K562 (cell line): ENCODE measurements at regions not wholly inside any gene's neighbourhood (a gene's known extent, or its start where the extent isn't known, plus 50 kb on each side); places are given as distances from the start of the nearest gene placed in this dataset.

ENCODE experiments used
- ATAC-seq: fragments of 200-7000 bp; cut with Tn5 transposase; 3 replicates; pipeline ENCODE4 v1.9.1; 2020; ENCODE audit warnings: moderate library complexity
- BruUV-seq: library from RNA; stranded (reverse); fragments of 400-500 nt; replicated peaks from 2 replicates; lab custom pipeline; 2021; lab: Mats Ljungman, UMichigan
- CTCF ChIA-PET: fragments of 300-600 bp; formaldehyde crosslinking; extraction: SDS; loops from one replicate; lab custom pipeline; 2021; ENCODE audit warnings: low intra/inter-chr PET ratio; lab: Yijun Ruan, JAX
- POLR2A ChIA-PET: fragments of 300-600, 350-650 bp; sonication (Branson Sonifier 250); formaldehyde crosslinking; extraction: SDS; loops from one replicate; lab custom pipeline; 2021; ENCODE audit warnings: antibody characterized with exemption, inconsistent platforms; lab: Yijun Ruan, JAX
- DNase-seq, 4 experiments: peaks; one replicate each; pipeline versions ENCODE4 v3.0.0 to v3.0.0-alpha.2; 2011 to 2018; ENCODE audit warnings: low spot score in 3 of 4, mixed read lengths in 3 of 4; ENCODE audit errors: extremely low read depth in 1 of 4
- FAIRE-seq: peaks from 2 replicates; lab custom pipeline; 2011; peaks lifted over from hg19 to GRCh38; lab: Jason Lieb, UNC
- H2AFZ ChIP-seq: 2 replicates; pipeline ENCODE4 v1.6.0; 2011; ENCODE audit warnings: low read depth, low read length, control low read depth, inconsistent platforms
- H3K27ac ChIP-seq: fragments of 200-600 bp; 3 replicates; pipeline ENCODE4 v1.8.0; 2011; ENCODE audit warnings: low read depth, mild to moderate bottlenecking, control low read depth, inconsistent platforms, low read length, moderate library complexity, mixed read lengths; ENCODE audit errors: extremely low read depth
- H3K27me3 ChIP-seq, 2 experiments: fragments of 300-600 bp in 1 of 2; 2 replicates in 1 of 2; 3 replicates in 1 of 2; pipeline versions ENCODE4 v1.6.0 to v1.8.0; 2011; ENCODE audit warnings: inconsistent platforms in 2 of 2, low read length in 2 of 2, mild to moderate bottlenecking in 1 of 2, mixed read lengths in 1 of 2, moderate library complexity in 1 of 2; ENCODE audit not compliant: control insufficient read depth in 2 of 2, insufficient read depth in 2 of 2
- H3K36me3 ChIP-seq: fragments of 300-600 bp; 3 replicates; pipeline ENCODE4 v1.8.0; 2011; ENCODE audit warnings: mild to moderate bottlenecking, low read length, inconsistent platforms; ENCODE audit not compliant: control insufficient read depth, insufficient read depth
- H3K4me1 ChIP-seq, 2 experiments: fragments of 200-600 bp in 1 of 2; replicated peaks in 1 of 2; 2 replicates in 1 of 2; 3 replicates in 1 of 2; pipeline versions ENCODE4 v1.5.1 to v1.8.0; 2011; ENCODE audit warnings: inconsistent platforms in 2 of 2, low read length in 2 of 2, mild to moderate bottlenecking in 1 of 2, mixed read lengths in 1 of 2, moderate library complexity in 1 of 2; ENCODE audit not compliant: control insufficient read depth in 2 of 2, insufficient read depth in 2 of 2
- H3K4me2 ChIP-seq: 2 replicates; pipeline ENCODE4 v1.6.1; 2011; ENCODE audit warnings: low read length, control low read depth, inconsistent platforms, mixed read lengths; ENCODE audit not compliant: insufficient read depth
- H3K4me3 ChIP-seq: fragments of 200-600 bp; sonication (generic), shearing (Covaris generic); 2 replicates; pipeline ENCODE4 v1.5.1; 2016; ENCODE audit warnings: control low read depth, inconsistent platforms
- H3K79me2 ChIP-seq: fragments of 200-600 bp; 3 replicates; pipeline ENCODE4 v1.8.0; 2011; ENCODE audit warnings: low read length, inconsistent platforms; ENCODE audit not compliant: control insufficient read depth, insufficient read depth
- H3K9ac ChIP-seq, 2 experiments: 2 replicates each; pipeline versions ENCODE4 v1.6.0 to v1.6.1; 2011; ENCODE audit warnings: low read depth in 2 of 2, low read length in 2 of 2, control low read depth in 1 of 2, inconsistent platforms in 1 of 2, mild to moderate bottlenecking in 1 of 2, mixed read lengths in 1 of 2; ENCODE audit not compliant: insufficient read depth in 1 of 2
- H3K9me1 ChIP-seq: one replicate; pipeline ENCODE4 v1.6.0; 2011; ENCODE audit warnings: inconsistent platforms, mild to moderate bottlenecking, low read length, moderate library complexity; ENCODE audit not compliant: control insufficient read depth, insufficient read depth
- H3K9me3 ChIP-seq: replicated peaks from 2 replicates; pipeline ENCODE4 v1.5.1; 2011; ENCODE audit warnings: low read depth, low read length, inconsistent platforms; ENCODE audit not compliant: control insufficient read depth, insufficient read depth
- H4K20me1 ChIP-seq: replicated peaks from 2 replicates; pipeline ENCODE4 v1.6.1; 2011; ENCODE audit warnings: low read length, inconsistent platforms, mixed read lengths; ENCODE audit not compliant: control insufficient read depth, insufficient read depth
- FOXJ2 ChIP-seq: fragments of 200-800 bp; sonication (Bioruptor generic); IDR thresholded peaks from 2 replicates; pipeline ENCODE4 v1.6.1; 2016; ENCODE audit warnings: missing genetic modification characterization, missing compliant biosample characterization
- GABPB1 ChIP-seq: sonication (generic); formaldehyde crosslinking; IDR thresholded peaks from 2 replicates; pipeline ENCODE4 v1.8.0; 2022; ENCODE audit warnings: mild to moderate bottlenecking, missing genetic modification reagents
- JUNB ChIP-seq: fragments of 450-650 bp; formaldehyde crosslinking; conservative IDR thresholded peaks from 2 replicates; pipeline ENCODE4 v1.4.0; 2020; ENCODE audit warnings: mild to moderate bottlenecking
- NONO ChIP-seq, 2 experiments: fragments of 200-400 bp in 1 of 2; fragments of 450-650 bp in 1 of 2; formaldehyde crosslinking in 1 of 2; IDR thresholded peaks; 2 replicates each; pipeline ENCODE4 v1.6.1; 2017; ENCODE audit warnings: low read depth in 2 of 2, mild to moderate bottlenecking in 2 of 2, moderate library complexity in 2 of 2, low read length in 1 of 2
- NUFIP1 ChIP-seq: fragments of 450-650 bp; IDR thresholded peaks from 2 replicates; pipeline ENCODE4 v1.6.1; 2018; ENCODE audit not compliant: partially characterized antibody
- RBM34 ChIP-seq: fragments of 200-400 bp; formaldehyde crosslinking; IDR thresholded peaks from 2 replicates; pipeline ENCODE4 v1.6.1; 2018; ENCODE audit warnings: low read length, borderline replicate concordance; ENCODE audit not compliant: insufficient read depth
- ZBED1 ChIP-seq: IDR thresholded peaks from 2 replicates; pipeline ENCODE4 v1.6.1; 2014
- ZC3H4 ChIP-seq: sonication (generic); formaldehyde crosslinking; IDR thresholded peaks from 2 replicates; pipeline ENCODE4 v1.9.0; 2021; ENCODE audit warnings: missing genetic modification reagents, borderline replicate concordance
- ZNF77 ChIP-seq: fragments of 250-450 bp; sonication (Bioruptor Pico); IDR thresholded peaks from 2 replicates; pipeline ENCODE4 v1.5.0; 2020
- WGBS: fragments of 100-300 bp; shearing (Covaris generic); methylation state at CpG from one replicate; pipeline ENCODE4 v1.1.6; 2016; ENCODE audit warnings: low coverage, mixed read lengths; ENCODE audit not compliant: insufficient coverage; ENCODE audit errors: missing lambda C conversion rate; 5-methylcytosine and 5-hydroxymethylcytosine counted together
- in situ Hi-C: fragments of 300-500 bp; cut with MboI; formaldehyde crosslinking; loops from 4 replicates; pipeline ENCODE4 v1.15.0; 2018; ENCODE audit warnings: inconsistent platforms, mixed read lengths
- intact Hi-C: fragments of 100-400 bp; cut with micrococcal nuclease; formaldehyde crosslinking; loops from 2 replicates; pipeline ENCODE4 v1.14.2; 2022
- TF ChIP-seq, protein P1 (sequence below): fragments of 250-450 bp; sonication (Bioruptor Pico); IDR thresholded peaks from 2 replicates; pipeline ENCODE4 v1.8.0; 2022; ENCODE audit warnings: inconsistent platforms
- TF ChIP-seq, protein P2 (sequence below): fragments of 450-650 bp; IDR thresholded peaks from 2 replicates; pipeline ENCODE4 v1.6.1; 2016
- TF ChIP-seq, protein P3 (sequence below): fragments of 450-650 bp; IDR thresholded peaks from 2 replicates; pipeline ENCODE4 v1.6.1; 2017; ENCODE audit warnings: mild to moderate bottlenecking, moderate library complexity
- TF ChIP-seq, protein P4 (sequence below): fragments of 450-650 bp; IDR thresholded peaks from 2 replicates; pipeline ENCODE4 v1.7.1; 2018; ENCODE audit warnings: mild to moderate bottlenecking, low read depth; ENCODE audit not compliant: partially characterized antibody

DNA sequence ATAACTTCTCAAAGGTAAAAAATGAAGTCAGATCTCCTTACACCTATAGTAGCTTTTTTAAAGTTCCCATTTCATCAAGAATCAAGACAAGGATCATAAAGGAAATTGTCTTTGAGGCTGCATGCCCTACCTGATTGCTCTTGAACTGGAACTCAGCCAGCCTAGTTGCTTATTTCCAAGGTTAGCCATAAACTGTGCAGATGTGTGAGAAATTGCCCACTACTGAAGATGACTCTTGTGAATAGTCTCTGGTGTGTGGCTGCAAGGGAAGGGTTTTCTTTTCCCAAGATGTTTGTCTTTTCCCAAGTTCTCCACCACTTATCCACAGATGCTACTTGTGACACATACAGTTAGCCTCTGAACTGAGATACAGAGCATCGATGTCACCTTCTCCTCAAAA is 81.7 kb upstream of the DUSP10 start:
- POLR2A ChIA-PET = no interaction called here
- intact Hi-C loops = no loop called here
- Histone ChIP-seq H2AFZ (no peak overlapping the region), H3K27ac (no peak overlapping the region), H4K20me1 (no peaks in the 10 kb centered on the region), H3K9me3 (no peaks in the 10 kb centered on the region), H3K9ac (no peak overlapping the region), H3K4me1 (peaks cover 0 to 3% of the 10 kb centered on the region in 2 experiments; a peak in 3 of 5 replicates), H3K36me3 (no peaks in the 10 kb centered on the region), H3K4me2 (no peak overlapping the region)
- in situ Hi-C loops = no loop called here
- BruUV-seq = no TSS peak
- FAIRE-seq = no peak
- no peak for TF ChIP-seq ZBED1
- TF ChIP-seq FOXJ2 (tag) = no peak
- no peak for TF ChIP-seq JUNB (CRISPR knock-in tag)
- no peak for TF ChIP-seq ZC3H4 (CRISPR knock-in tag)
- no peak for TF ChIP-seq ZNF77
- TF ChIP-seq, protein P1, sequence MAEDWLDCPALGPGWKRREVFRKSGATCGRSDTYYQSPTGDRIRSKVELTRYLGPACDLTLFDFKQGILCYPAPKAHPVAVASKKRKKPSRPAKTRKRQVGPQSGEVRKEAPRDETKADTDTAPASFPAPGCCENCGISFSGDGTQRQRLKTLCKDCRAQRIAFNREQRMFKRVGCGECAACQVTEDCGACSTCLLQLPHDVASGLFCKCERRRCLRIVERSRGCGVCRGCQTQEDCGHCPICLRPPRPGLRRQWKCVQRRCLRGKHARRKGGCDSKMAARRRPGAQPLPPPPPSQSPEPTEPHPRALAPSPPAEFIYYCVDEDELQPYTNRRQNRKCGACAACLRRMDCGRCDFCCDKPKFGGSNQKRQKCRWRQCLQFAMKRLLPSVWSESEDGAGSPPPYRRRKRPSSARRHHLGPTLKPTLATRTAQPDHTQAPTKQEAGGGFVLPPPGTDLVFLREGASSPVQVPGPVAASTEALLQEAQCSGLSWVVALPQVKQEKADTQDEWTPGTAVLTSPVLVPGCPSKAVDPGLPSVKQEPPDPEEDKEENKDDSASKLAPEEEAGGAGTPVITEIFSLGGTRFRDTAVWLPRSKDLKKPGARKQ (CRISPR knock-in tag) = no peak
- TF ChIP-seq, protein P2, sequence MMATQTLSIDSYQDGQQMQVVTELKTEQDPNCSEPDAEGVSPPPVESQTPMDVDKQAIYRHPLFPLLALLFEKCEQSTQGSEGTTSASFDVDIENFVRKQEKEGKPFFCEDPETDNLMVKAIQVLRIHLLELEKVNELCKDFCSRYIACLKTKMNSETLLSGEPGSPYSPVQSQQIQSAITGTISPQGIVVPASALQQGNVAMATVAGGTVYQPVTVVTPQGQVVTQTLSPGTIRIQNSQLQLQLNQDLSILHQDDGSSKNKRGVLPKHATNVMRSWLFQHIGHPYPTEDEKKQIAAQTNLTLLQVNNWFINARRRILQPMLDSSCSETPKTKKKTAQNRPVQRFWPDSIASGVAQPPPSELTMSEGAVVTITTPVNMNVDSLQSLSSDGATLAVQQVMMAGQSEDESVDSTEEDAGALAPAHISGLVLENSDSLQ = no peak
- TF ChIP-seq, protein P3, sequence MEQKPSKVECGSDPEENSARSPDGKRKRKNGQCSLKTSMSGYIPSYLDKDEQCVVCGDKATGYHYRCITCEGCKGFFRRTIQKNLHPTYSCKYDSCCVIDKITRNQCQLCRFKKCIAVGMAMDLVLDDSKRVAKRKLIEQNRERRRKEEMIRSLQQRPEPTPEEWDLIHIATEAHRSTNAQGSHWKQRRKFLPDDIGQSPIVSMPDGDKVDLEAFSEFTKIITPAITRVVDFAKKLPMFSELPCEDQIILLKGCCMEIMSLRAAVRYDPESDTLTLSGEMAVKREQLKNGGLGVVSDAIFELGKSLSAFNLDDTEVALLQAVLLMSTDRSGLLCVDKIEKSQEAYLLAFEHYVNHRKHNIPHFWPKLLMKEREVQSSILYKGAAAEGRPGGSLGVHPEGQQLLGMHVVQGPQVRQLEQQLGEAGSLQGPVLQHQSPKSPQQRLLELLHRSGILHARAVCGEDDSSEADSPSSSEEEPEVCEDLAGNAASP = no peak
- no peak for TF ChIP-seq RBM34
- no peak for TF ChIP-seq GABPB1 (CRISPR knock-in tag)
- TF ChIP-seq, protein P4, sequence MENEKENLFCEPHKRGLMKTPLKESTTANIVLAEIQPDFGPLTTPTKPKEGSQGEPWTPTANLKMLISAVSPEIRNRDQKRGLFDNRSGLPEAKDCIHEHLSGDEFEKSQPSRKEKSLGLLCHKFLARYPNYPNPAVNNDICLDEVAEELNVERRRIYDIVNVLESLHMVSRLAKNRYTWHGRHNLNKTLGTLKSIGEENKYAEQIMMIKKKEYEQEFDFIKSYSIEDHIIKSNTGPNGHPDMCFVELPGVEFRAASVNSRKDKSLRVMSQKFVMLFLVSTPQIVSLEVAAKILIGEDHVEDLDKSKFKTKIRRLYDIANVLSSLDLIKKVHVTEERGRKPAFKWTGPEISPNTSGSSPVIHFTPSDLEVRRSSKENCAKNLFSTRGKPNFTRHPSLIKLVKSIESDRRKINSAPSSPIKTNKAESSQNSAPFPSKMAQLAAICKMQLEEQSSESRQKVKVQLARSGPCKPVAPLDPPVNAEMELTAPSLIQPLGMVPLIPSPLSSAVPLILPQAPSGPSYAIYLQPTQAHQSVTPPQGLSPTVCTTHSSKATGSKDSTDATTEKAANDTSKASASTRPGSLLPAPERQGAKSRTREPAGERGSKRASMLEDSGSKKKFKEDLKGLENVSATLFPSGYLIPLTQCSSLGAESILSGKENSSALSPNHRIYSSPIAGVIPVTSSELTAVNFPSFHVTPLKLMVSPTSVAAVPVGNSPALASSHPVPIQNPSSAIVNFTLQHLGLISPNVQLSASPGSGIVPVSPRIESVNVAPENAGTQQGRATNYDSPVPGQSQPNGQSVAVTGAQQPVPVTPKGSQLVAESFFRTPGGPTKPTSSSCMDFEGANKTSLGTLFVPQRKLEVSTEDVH = no peak
- TF ChIP-seq NONO (IDR thresholded peaks at IDR 0.05; ENCODE audit: low read depth in 2 of 2, low read length in 1 of 2) = no peak
- TF ChIP-seq NUFIP1 = no peak
- TF ChIP-seq, all 486 proteins: peak for 0
- H3K79me2 ChIP-seq = no peaks in the 10 kb centered on the region
- 0% methylated on average over 1 of the region's 1 CpG for WGBS
- no peaks in the 10 kb centered on the region for H3K9me1 ChIP-seq
- H3K27me3 ChIP-seq = no peaks in the 10 kb centered on the region
- H3K4me3 ChIP-seq = no peak overlapping the region
- CTCF ChIA-PET = no interaction called here
- DNase-seq (no peak), ATAC-seq (no peak)
